Kidney (tissue), 13 donors: ENCODE measurements at regions not wholly inside any gene's neighbourhood (a gene's known extent, or its start where the extent isn't known, plus 50 kb on each side); places are given as distances from the start of the nearest gene placed in this dataset.
"Not testable (repeated sequence)": the region's sequence is repeated elsewhere in the genome, so short reads cannot be mapped to it uniquely, and the experiment has no call there.

Experiments used
- DNase-seq, 5 donors: peaks; one replicate each; pipeline ENCODE4 v3.0.0-alpha.2; 2013 to 2020
- FAIRE-seq: peaks from 2 replicates; lab custom pipeline; 2012; peaks lifted over from hg19 to GRCh38; lab: Jason Lieb, UNC
- H3K27ac ChIP-seq, 2 donors: one replicate each; pipeline ENCODE4 v1.7.0; 2013; ENCODE audit warnings: low read depth in 2 of 2, low read length in 2 of 2, inconsistent platforms in 1 of 2
- H3K27me3 ChIP-seq: one replicate; pipeline ENCODE4 v1.7.1; 2013; ENCODE audit warnings: low read length, inconsistent platforms; ENCODE audit not compliant: control insufficient read depth, insufficient read depth
- H3K36me3 ChIP-seq, 3 donors: one replicate each; pipeline versions ENCODE4 v1.7.0 to v1.7.1; 2013; ENCODE audit warnings: low read length in 3 of 3, control low read depth in 1 of 3, inconsistent platforms in 1 of 3; ENCODE audit not compliant: insufficient read depth in 3 of 3, control insufficient read depth in 2 of 3
- H3K4me1 ChIP-seq, 3 donors: one replicate each; pipeline versions ENCODE4 v1.7.0 to v1.7.1; 2013; ENCODE audit warnings: low read length in 3 of 3, inconsistent platforms in 1 of 3, low read depth in 1 of 3; ENCODE audit not compliant: control insufficient read depth in 2 of 3, insufficient read depth in 2 of 3
- H3K4me3 ChIP-seq, 3 donors: one replicate each; pipeline versions ENCODE4 v1.7.0 to v1.8.1; 2013; ENCODE audit warnings: low read length in 3 of 3, control low read depth in 1 of 3, inconsistent platforms in 1 of 3
- H3K9ac ChIP-seq, 3 donors: one replicate each; pipeline versions ENCODE4 v1.7.0 to v1.7.1; 2013; ENCODE audit warnings: low read length in 3 of 3, control low read depth in 1 of 3, inconsistent platforms in 1 of 3
- H3K9me3 ChIP-seq, 3 donors: one replicate each; pipeline versions ENCODE4 v1.7.0 to v1.7.1; 2013; ENCODE audit warnings: low read length in 3 of 3, control low read depth in 1 of 3, inconsistent platforms in 1 of 3; ENCODE audit not compliant: control insufficient read depth in 2 of 3, insufficient read depth in 1 of 3
- intact Hi-C: fragments of 100-400 bp; cut with DNase I; formaldehyde crosslinking; loops from one replicate; pipeline ENCODE4 v1.11.1; 2022
- TF ChIP-seq, protein P1 (sequence below): IDR thresholded peaks from 3 replicates; pipeline ENCODE4 v1.5.1; 2012; ENCODE audit warnings: mild to moderate bottlenecking, moderate library complexity, borderline replicate concordance; ENCODE audit not compliant: insufficient read depth; ENCODE audit errors: extremely low read depth
- donor health status: control.
- donor health status: control.
- donor health status: control.
- donor health status: control.
- donor health status: control.
- donor health status: DM: yes; HTN: yes; CAD: no.
- donor health status: Normal renal cell carcinoma (clear cell type).

DNA sequence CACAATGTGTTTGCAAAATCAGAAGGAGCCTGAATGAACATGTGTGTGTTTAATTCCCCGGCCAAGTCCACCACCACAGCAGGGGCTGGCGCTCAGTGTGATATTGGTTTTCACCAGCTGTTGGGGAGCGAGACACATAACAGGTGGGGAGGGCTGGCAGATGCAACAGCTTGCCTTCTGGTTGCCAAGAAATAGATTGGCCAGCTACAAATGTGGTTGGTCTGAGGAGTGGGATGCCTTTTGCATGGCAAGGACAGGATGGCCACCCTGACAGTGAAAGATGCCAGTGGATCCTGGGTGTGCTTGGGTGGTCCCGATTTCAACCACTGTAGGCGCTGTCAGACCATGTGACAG lies 292.5 kb upstream of the FZD8 start:
- Histone ChIP-seq H3K36me3 (no peaks in the 10 kb centered on the region), H3K27me3 (no peaks in the 10 kb centered on the region), H3K9ac (no peak overlapping the region), H3K4me3 (no peak overlapping the region), H3K9me3 (no peaks in the 10 kb centered on the region), H3K27ac (no peak overlapping the region), H3K4me1 (peaks cover 0 to 3% (median 0%) of the 10 kb centered on the region in 3 donors)
- DNase-seq = no peak
- intact Hi-C loops = no loop called here
- TF ChIP-seq, protein P1, sequence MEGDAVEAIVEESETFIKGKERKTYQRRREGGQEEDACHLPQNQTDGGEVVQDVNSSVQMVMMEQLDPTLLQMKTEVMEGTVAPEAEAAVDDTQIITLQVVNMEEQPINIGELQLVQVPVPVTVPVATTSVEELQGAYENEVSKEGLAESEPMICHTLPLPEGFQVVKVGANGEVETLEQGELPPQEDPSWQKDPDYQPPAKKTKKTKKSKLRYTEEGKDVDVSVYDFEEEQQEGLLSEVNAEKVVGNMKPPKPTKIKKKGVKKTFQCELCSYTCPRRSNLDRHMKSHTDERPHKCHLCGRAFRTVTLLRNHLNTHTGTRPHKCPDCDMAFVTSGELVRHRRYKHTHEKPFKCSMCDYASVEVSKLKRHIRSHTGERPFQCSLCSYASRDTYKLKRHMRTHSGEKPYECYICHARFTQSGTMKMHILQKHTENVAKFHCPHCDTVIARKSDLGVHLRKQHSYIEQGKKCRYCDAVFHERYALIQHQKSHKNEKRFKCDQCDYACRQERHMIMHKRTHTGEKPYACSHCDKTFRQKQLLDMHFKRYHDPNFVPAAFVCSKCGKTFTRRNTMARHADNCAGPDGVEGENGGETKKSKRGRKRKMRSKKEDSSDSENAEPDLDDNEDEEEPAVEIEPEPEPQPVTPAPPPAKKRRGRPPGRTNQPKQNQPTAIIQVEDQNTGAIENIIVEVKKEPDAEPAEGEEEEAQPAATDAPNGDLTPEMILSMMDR = no peak
- no peak for FAIRE-seq

DNA sequence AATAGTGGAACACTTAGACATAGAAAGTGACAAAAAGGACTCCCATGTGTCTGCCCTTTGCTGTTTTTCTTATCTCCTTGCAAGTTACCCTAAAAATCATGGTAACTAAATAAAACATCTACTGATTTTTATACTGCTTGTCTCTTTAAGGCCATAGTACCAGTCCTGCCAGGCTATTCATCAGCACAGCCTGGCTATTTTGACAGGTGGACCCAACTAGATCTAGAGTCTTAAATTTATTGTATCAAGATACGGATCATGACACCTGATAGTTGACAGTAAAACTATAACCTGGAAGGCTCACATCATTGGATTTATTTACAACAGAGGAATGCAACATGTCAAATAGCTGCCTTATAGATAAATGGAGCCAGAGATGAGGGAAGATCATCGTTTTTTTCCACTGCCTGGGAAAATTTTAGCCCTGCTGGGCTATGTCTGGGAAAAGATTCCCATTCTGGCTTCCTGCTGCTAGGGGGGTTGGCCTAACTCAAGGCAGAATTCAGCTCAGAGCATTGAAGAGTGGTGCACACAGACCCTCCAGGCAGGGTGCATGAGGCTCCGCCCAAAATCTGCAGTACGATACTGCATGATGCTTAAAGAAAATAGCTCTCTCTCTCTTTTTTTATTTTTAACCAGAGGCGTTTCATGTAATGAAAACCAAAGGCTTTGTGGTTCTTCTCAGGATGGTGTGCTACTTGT lies 292.0 kb upstream of the FZD8 start:
- Histone ChIP-seq H3K9ac (no peak overlapping the region), H3K4me3 (no peak overlapping the region), H3K4me1 (peaks cover 0 to 3% (median 0%) of the 10 kb centered on the region in 3 donors), H3K9me3 (no peaks in the 10 kb centered on the region), H3K36me3 (no peaks in the 10 kb centered on the region), H3K27me3 (no peaks in the 10 kb centered on the region), H3K27ac (no peak overlapping the region)
- intact Hi-C loops = no loop called here
- TF ChIP-seq, protein P1 = no peak
- peak in 1 of 5 donors; percentile 34 for DNase-seq
- no peak for FAIRE-seq

DNA sequence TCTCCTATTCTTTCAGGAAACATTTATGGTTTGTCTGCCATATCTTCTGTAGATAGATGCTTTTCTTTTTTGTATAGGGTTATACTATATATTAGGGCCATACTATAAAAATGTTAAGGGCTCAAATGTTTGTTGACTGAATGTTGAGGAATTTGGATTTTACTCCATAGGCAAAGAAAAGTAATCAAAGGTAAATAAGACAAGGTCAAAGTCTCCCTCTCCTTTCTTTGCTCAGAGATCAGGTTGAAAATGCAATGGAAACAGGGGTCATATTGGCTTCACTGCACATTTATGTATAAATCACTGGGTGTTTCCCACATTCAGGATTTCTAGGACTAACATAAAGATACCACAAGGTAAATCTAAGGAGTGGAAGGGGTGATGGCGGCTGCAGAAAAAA lies 291.4 kb upstream of the FZD8 start:
- H3K4me3 ChIP-seq = no peak overlapping the region
- no peaks in the 10 kb centered on the region for H3K9me3 ChIP-seq
- no peaks in the 10 kb centered on the region for H3K36me3 ChIP-seq
- no peak overlapping the region for H3K27ac ChIP-seq
- intact Hi-C loops = no loop called here
- no peak for DNase-seq
- no peak for FAIRE-seq
- no peak overlapping the region for H3K9ac ChIP-seq
- peaks cover 0 to 3% (median 0%) of the 10 kb centered on the region in 3 donors for H3K4me1 ChIP-seq
- no peaks in the 10 kb centered on the region for H3K27me3 ChIP-seq
- TF ChIP-seq, protein P1 = no peak

DNA sequence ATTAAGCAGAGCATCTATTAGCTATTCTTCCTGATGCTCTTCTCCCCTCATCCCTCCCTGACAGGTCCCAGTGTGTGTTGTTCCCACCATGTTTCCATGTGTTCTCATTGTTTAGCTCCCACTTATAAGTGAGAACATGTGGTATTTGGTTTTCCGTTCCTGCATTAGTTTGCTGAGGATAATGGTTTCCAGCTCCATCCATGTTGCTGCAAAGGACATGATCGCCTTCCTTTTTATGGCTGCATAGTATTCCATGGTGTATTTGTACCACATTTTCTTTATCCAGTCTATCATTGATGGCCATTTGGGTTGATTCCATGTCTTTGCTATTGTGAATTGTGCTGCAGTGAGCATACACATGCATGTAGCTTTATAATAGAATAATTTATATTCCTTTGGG lies 287.9 kb upstream of the FZD8 start:
- DNase-seq, H3K4me3 ChIP-seq, H3K4me1 ChIP-seq, FAIRE-seq, H3K9me3 ChIP-seq, intact Hi-C loops, H3K27me3 ChIP-seq, H3K9ac ChIP-seq, H3K27ac ChIP-seq, H3K36me3 ChIP-seq: not testable (repeated sequence)
